Loucy (cell line): ENCODE measurements at regions not wholly inside any gene's neighbourhood (a gene's known extent, or its start where the extent isn't known, plus 50 kb on each side); places are given as distances from the start of the nearest gene placed in this dataset.

Experiments
- CTCF ChIP-seq: fragments of 200-600 bp; sonication (generic); conservative IDR thresholded peaks from 2 replicates; pipeline ENCODE4 v1.5.1; 2014; ENCODE audit warnings: mild to moderate bottlenecking, antibody characterized with exemption, low read length
- EZH2phosphoT487 ChIP-seq: fragments of 200-600 bp; IDR thresholded peaks from 2 replicates; pipeline ENCODE4 v1.6.1; 2018; ENCODE audit warnings: antibody characterized with exemption, mild to moderate bottlenecking, moderate library complexity, borderline replicate concordance

- TF ChIP-seq CTCF = no peak
- TF ChIP-seq EZH2phosphoT487 = no peak
These were observed 162.8 kb downstream of the BARX1 start for GRCh38 chr9:93792358-93792757.
